ENCODE measurements at regions not wholly inside any gene's neighbourhood (a gene's known extent, or its start where the extent isn't known, plus 50 kb on each side); places are given as distances from the start of the nearest gene placed in this dataset.
"Not testable (repeated sequence)": the region's sequence is repeated elsewhere in the genome, so short reads cannot be mapped to it uniquely, and the experiment has no call there.

DNA sequence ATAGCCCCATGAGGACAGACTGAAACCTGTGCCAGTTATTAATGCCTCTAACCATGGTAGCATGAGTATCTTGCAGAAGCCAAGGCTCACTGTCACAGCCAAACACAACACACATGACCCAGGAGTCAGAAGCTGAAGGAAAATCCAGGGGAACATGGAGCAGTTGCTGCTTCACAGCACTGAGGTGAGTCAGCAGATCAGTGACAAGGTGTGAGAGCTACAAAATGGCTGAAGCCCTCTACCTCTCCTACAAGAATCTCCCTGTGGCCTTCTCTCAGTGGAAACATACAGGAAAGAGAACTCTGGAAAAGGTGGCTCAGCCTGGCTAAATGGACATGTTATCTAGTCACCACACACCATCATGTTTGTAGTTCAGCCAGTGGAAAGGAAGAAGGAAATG, 93.5 kb downstream of the NAB1 start:
- in situ Hi-C loops (cut with HindIII; ENCODE audit: low sequenced_read_pairs): no loop called here

DNA sequence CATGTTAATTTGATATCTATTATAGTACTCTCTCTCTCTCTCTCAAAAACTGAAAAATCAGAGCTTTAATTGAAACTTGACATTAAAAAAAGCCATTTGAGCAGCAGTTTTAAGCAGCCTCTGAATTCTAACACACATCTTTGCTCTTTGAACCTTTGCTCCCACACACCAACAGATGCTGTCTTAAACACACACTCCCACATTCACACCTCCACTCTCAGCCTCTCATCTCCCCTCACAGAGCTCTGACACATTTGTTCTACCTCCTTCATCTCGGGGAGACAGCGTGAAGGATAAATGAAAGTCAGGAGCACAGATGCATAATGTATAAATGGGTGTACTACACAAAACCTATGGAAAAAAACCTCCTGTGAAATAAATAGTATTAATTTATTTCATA, 95.2 kb downstream of the NAB1 start:
- in situ Hi-C loops (cut with HindIII; ENCODE audit: low sequenced_read_pairs): no loop called here

- in situ Hi-C loops (cut with HindIII; ENCODE audit: low sequenced_read_pairs): no loop called here
Measured at GRCh38 chr2:190746971-190747761, 98.3 kb downstream of the NAB1 start.

- in situ Hi-C loops (cut with HindIII; ENCODE audit: low sequenced_read_pairs): no loop called here
Measured at GRCh38 chr2:190748966-190749365, 100.1 kb downstream of the NAB1 start.

DNA sequence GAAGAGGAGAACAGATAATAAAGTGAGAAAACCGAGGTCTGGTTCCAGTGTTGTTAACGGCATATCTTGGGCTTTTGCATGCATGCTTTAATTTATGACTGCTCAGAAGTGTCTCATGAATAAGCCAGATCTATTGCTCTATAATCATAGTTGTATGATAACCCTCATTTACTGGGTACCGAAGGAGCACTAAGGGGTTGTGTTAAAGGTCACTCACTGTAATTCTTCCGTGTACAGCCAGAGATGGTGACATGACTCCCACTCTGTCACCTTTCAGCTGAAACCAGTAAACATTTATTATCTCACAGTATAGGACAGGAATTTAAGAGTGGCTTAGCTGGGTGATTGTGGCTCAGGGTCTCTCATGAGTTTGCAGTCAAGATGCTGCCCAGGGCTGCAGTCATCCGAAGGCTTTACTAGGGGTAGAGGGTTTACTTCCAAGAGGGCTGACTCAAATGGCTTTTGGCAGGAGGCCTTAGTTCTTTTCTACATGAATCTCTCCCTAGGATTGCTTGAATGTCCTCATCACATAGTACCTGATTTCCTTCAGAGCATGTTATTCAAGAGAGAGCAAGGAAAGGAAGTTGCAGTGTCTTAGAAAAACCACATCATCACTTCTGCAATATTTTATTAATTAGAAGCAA, 107.0 kb downstream of the NAB1 start:
- in situ Hi-C loops (cut with HindIII; ENCODE audit: low sequenced_read_pairs): no loop called here

DNA sequence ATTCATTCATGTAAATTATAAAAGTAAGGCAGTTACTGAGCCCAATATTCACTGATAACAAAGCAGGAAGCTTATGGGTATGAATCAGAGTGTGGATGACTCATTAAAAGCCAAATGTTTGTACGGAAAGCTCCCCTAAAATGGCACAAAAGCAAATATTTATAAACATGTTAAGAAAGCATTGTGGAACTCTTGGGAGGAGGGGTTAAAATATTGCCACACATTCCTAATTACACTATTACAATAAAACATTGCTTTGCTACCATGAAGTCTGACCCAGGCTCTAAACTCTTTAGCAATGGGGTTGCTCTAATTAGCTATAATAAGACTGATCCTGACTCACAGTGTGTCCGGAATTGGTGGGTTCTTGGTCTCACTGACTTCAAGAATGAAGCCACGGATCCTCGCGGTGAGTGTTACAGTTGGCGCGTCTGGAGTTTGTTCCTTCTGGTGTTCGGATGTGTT, 110.9 kb downstream of the NAB1 start:
- in situ Hi-C loops (cut with HindIII; ENCODE audit: low sequenced_read_pairs): no loop called here

GRCh38 chr2:190760353-190761150, 111.7 kb downstream of the NAB1 start:
- in situ Hi-C loops (cut with HindIII; ENCODE audit: low sequenced_read_pairs): not testable (repeated sequence)

GRCh38 chr2:190761216-190761615, 112.3 kb downstream of the NAB1 start:
- in situ Hi-C loops (cut with HindIII; ENCODE audit: low sequenced_read_pairs): not testable (repeated sequence)

- in situ Hi-C loops (cut with HindIII; ENCODE audit: low sequenced_read_pairs): no loop called here
Measured at GRCh38 chr2:190762566-190762965, 113.7 kb downstream of the NAB1 start.

- in situ Hi-C loops (cut with HindIII; ENCODE audit: low sequenced_read_pairs): no loop called here
Measured at GRCh38 chr2:190763100-190763499, 114.2 kb downstream of the NAB1 start.

GRCh38 chr2:190763901-190764514, 115.1 kb downstream of the NAB1 start:
- in situ Hi-C loops (cut with HindIII; ENCODE audit: low sequenced_read_pairs): no loop called here

DNA sequence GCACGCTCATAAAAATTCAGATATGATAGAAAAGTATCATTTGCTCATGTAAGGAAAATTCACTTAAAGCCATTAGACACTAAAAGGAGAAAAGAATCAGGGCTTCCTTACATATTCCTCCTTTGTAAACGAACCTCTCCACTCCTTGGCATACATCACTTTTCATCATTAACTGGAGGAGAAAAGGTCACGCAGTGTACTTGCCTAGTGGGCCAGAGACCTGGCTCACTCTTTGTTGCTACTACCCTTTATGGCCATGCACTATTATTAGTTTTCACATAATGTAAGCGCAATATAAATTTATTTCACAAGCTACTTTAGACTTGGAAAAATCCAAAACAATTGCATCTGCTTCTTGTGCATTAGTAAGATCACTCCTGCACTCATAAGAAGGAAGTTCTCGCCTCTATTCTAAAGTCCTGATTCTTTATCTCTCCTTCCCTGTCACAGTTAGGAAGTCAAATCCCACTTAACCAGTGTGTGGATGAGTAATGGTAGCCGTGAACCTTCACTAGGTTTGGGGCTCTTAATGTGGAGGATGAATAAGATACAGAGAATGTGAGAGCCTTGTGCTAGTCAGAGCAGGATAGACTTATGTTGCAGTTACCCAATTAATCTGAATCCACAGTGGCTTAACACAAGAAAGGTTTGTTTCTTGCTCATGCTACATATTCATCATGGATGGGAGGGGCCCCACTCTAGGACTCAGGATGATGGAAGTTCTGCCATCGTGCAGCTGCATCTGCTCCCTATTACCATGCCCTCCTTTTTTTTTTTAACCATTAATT, 115.0 kb upstream of the GLS start:
- in situ Hi-C loops (cut with HindIII; ENCODE audit: low sequenced_read_pairs): no loop called here

GRCh38 chr2:190766174-190766572, 114.4 kb upstream of the GLS start:
- in situ Hi-C loops (cut with HindIII; ENCODE audit: low sequenced_read_pairs): no loop called here

DNA sequence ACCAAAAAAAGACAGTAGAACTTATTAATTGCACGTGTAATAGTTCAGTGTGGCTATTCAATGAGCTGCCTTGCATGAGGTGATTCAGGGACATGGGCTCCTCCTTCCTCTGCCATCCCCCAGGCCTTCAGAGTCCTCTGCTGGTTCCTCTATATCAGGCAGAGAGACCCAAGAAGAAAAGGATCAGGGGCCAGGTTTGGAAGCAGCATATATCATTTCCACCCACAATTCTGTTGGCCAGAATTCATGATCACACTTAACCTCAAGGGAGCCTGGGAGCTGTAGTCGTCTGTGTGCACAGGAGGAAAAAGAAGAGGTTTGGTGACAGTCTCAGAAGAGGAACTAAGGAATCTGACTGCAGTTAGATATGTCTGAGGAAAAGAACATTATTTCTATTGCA, 114.0 kb upstream of the GLS start:
- in situ Hi-C loops (cut with HindIII; ENCODE audit: low sequenced_read_pairs): no loop called here

DNA sequence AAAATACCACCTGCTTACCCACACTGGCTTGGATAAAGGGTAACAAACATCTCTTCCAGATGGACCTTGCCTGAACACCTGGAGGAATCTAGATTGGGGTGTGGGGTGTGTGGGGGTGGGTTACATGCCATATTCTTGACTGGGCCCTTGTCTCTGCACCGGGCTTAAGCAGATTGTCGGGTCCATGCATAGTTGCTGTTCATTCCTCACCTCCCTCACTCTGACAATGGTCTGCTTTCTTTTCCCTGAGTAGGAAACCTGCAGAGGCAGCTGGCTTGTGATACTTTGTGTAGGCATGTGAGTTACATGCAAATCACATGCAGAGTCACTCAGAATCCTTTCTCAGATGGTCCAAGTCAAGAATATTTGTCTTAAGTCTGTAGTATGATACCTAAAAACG, 112.8 kb upstream of the GLS start:
- in situ Hi-C loops (cut with HindIII; ENCODE audit: low sequenced_read_pairs): no loop called here

DNA sequence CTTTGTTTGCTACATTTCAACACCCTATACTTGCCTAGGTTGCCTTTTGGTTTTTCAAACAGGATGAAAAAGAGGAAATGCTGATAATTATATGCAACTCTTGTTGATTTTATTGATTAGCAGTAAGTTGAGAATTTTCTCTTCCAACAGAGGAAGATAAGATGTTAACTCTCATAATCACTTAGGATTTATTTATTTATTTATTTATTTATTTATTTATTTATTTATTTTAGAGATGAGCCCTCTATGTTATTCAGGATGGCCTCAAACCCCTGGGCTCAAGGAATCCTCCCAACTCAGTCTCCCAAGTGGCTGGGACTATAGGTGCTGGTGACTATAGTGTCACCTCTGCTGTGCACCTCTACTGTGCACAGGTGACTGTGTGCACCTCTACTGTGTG, 111.4 kb upstream of the GLS start:
- in situ Hi-C loops (cut with HindIII; ENCODE audit: low sequenced_read_pairs): no loop called here

DNA sequence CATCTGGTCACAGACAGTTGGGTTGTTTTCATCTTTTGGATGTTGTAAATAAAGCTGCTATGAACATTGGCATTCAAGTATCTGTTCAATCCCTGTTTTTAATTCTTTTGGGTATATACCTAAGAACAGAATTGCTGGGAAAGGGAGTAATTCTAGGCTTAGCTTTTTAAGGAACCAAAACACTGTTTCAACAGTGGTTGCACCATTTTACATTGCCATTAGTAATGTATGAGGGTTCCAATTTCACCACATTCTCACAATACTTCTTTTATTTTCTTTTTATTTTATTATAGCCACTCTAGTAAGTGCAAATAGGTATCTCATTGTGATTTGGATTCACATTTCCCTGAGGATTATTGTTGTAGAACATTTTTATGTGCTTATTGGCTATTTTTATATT, 108.9 kb upstream of the GLS start:
- in situ Hi-C loops (cut with HindIII; ENCODE audit: low sequenced_read_pairs): no loop called here

GRCh38 chr2:190780594-190780993, 100.0 kb upstream of the GLS start:
- in situ Hi-C loops (cut with HindIII; ENCODE audit: low sequenced_read_pairs): no loop called here

GRCh38 chr2:190781604-190782198, 98.9 kb upstream of the GLS start:
- in situ Hi-C loops (cut with HindIII; ENCODE audit: low sequenced_read_pairs): no loop called here

DNA sequence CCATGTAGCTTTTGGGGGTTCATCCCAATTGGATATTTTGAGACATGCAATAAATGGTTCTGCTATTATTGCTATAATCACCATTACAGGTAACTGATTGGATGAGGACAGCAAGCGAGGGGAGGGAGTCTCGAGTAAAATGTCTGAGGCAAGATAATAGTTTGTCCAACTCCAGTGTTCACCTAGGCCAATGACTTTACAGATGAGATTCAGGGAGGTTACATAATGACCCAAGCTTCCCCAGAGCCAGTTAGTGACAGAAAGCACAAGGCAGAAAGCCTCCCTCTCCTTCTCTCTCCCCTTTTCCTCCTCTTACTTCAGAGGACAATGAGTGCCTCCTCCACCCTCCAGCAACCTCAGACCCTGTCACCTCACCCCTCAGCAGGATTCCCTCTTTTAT, 98.4 kb upstream of the GLS start:
- in situ Hi-C loops (cut with HindIII; ENCODE audit: low sequenced_read_pairs): no loop called here
